ENCODE measurements at regions not wholly inside any gene's neighbourhood (a gene's known extent, or its start where the extent isn't known, plus 50 kb on each side); places are given as distances from the start of the nearest gene placed in this dataset.
"Not testable (repeated sequence)": the region's sequence is repeated elsewhere in the genome, so short reads cannot be mapped to it uniquely, and the experiment has no call there.

DNA sequence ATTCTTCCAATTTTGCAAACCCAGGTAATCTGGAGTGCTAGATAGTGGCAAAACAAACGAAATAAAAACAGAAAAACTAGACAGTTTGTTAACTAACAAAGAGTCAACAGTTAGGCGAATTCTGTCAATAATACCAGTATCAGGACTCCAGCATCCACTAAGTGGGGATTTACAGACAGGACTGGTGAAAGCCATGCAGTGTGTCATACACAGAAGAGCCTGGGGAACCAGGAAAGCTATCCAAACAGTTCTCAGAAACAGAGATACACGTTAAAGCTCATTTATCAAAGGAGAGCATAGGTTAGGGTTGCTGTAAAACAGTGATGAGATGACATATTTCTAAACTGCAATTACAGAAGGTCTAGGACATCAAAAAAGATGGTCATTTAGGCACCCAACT lies 203.7 kb upstream of the KIF2B start (continued):
- no peak for TF ChIP-seq HDAC2 (IDR thresholded peaks at IDR 0.05)
- TF ChIP-seq GATA3 (IDR thresholded peaks at IDR 0.05; ENCODE audit: borderline replicate concordance), result no peak
- TF ChIP-seq RNF2 (IDR thresholded peaks at IDR 0.05; ENCODE audit: borderline replicate concordance, low read depth), result no peak
- TF ChIP-seq RCOR1 (IDR thresholded peaks at IDR 0.05; ENCODE audit: low read depth, low read length), result no peak
- no peak for TF ChIP-seq EHMT2 (IDR thresholded peaks at IDR 0.05; ENCODE audit: low read depth)
- no peak for TF ChIP-seq ZNF302 (CRISPR knock-in tag; IDR thresholded peaks at IDR 0.05)
- TF ChIP-seq ZSCAN20 (CRISPR knock-in tag; IDR thresholded peaks at IDR 0.05), result no peak
- no peak for TF ChIP-seq JUNB (IDR thresholded peaks at IDR 0.05)
- no peak for TF ChIP-seq SMC3 (IDR thresholded peaks at IDR 0.05)

GRCh38 chr17:53608208-53608607 lies 214.5 kb upstream of the KIF2B start:
- 38% methylated on average over 5 of the region's 5 CpGs for WGBS (ENCODE audit: missing lambda C conversion rate)
- H3K27ac ChIP-seq; FAIRE-seq; CTCF ChIA-PET; H3K4me3 ChIP-seq; DNase-seq (ENCODE audit: low read depth in 1 of 2, low spot score in 1 of 2); POLR2A ChIA-PET; H3K4me2 ChIP-seq; H3K9me3 ChIP-seq; ATAC-seq; H3K4me1 ChIP-seq: not testable (repeated sequence)

DNA sequence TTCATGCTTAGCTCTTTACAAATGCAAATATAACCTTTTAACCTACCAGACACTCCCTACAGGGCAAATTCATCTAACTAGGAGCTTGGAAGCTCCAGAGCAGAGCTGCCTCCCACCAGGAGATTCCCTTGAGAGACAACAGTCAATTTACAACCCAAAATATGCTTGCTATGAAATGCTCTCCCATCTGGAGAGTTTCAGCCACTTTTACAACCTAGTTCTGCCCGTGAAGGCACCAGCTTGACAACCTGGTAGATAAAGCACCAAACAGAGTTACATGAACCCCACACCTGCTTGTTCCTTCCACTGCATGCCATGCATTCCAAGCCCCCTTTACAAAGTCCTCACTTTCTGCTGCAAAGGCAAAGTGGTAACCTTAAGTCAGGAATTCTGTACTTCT lies 215.3 kb upstream of the KIF2B start:
- Histone ChIP-seq H3K4me1 (0 out of 3 replicates have a peak, but pooled peaks cover 4% of the 10 kb centered on the region), H3K27ac (no peak overlapping the region), H3K9me3 (no peaks in the 10 kb centered on the region), H3K4me3 (no peak overlapping the region), H3K4me2 (0 out of 3 replicates have a peak overlapping the region, but pooled peaks have one; percentile 7)
- ChIA-PET CTCF (no interaction called here), POLR2A (no interaction called here)
- WGBS (ENCODE audit: missing lambda C conversion rate), result 10% methylated on average over 1 of the region's 1 CpG
- ATAC-seq (no peak), DNase-seq (ENCODE audit: low read depth in 1 of 2, low spot score in 1 of 2) (no peak), FAIRE-seq (no peak)
- TF ChIP-seq FOSL2 (IDR thresholded peaks at IDR 0.05) (no peak), FOSL2 (CRISPR knock-in tag; IDR thresholded peaks at IDR 0.05) (no peak), CEBPB (IDR thresholded peaks at IDR 0.05) (no peak), USF2 (IDR thresholded peaks at IDR 0.05) (no peak), RFX5 (IDR thresholded peaks at IDR 0.05) (no peak), JUN (IDR thresholded peaks at IDR 0.05) (no peak), KDM5A (IDR thresholded peaks at IDR 0.05) (no peak), CBX2 (IDR thresholded peaks at IDR 0.05; ENCODE audit: borderline replicate concordance, low read depth) (no peak), JUNB (IDR thresholded peaks at IDR 0.05) (no peak), GATA3 (IDR thresholded peaks at IDR 0.05; ENCODE audit: borderline replicate concordance) (no peak), RAD21 (conservative IDR thresholded peaks at IDR 0.05 in 1 of 2, IDR thresholded peaks at IDR 0.05 in 1 of 2) (no peak), MYC (IDR thresholded peaks at IDR 0.05; ENCODE audit: borderline replicate concordance, low read length) (no peak), HDAC2 (IDR thresholded peaks at IDR 0.05) (no peak)

DNA sequence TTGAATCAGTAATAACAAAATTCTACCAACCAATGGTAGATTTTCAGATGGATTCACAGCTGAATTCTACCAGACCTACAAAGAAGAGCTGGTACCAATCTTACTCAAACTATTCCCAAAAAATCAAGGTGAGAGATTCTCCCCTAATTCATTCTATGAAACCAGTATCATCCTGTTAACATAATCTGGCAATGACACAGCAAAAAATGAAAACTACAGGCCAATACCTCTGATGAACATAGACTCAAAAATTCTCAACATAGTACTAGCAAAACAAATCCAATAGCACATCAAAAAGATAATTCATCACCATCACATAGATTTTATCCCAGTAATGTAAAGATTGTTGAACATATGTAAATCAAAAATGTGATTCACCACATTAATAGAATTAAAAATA lies 234.4 kb upstream of the KIF2B start:
- H3K9me3 ChIP-seq, result no peaks in the 10 kb centered on the region
- no peak overlapping the region for H3K4me3 ChIP-seq
- FAIRE-seq, result no peak
- H3K27ac ChIP-seq, result no peak overlapping the region
- ChIA-PET CTCF (interaction anchor here (0.5 kb wide), 1 partner anchor 701 kb away, joined by 4 read pairs; no protein-coding TSS in a partner anchor), POLR2A (no interaction called here)
- TF ChIP-seq MAFK (IDR thresholded peaks at IDR 0.05; ENCODE audit: partially characterized antibody) (peak; percentile 71), NFE2L2 (conservative IDR thresholded peaks at IDR 0.05; ENCODE audit: low read length) (peak; percentile 76), RCOR1 (IDR thresholded peaks at IDR 0.05; ENCODE audit: low read depth, low read length) (no peak)
- H3K4me1 ChIP-seq, result no peaks in the 10 kb centered on the region
- H3K4me2 ChIP-seq, result no peak overlapping the region
- no peak for DNase-seq (ENCODE audit: low read depth in 1 of 2, low spot score in 1 of 2)
- ATAC-seq, result no peak

GRCh38 chr17:53574038-53574437 lies 248.7 kb upstream of the KIF2B start:
- WGBS (ENCODE audit: missing lambda C conversion rate), result 48% methylated on average over 2 of the region's 2 CpGs
- no peak overlapping the region for H3K4me3 ChIP-seq
- DNase-seq (ENCODE audit: low read depth in 1 of 2, low spot score in 1 of 2), result no peak
- H3K27ac ChIP-seq, result no peak overlapping the region
- CTCF ChIA-PET, result interaction anchor here (1.4 kb wide), 1 partner anchor 23 kb away, joined by 3 read pairs; no protein-coding TSS in a partner anchor
- POLR2A ChIA-PET, result no interaction called here
- no peaks in the 10 kb centered on the region for H3K4me1 ChIP-seq
- H3K4me2 ChIP-seq, result no peak overlapping the region
- FAIRE-seq, result no peak
- TF ChIP-seq POLR2AphosphoS2 (conservative IDR thresholded peaks at IDR 0.05; ENCODE audit: low read length) (no peak), MAFK (IDR thresholded peaks at IDR 0.05; ENCODE audit: partially characterized antibody) (peak; percentile 87)
- no peak for ATAC-seq
- no peaks in the 10 kb centered on the region for H3K9me3 ChIP-seq

Measured in A549 (cell line).